Esophagus muscularis mucosa (tissue), 4 donors: ENCODE measurements at regions not wholly inside any gene's neighbourhood (a gene's known extent, or its start where the extent isn't known, plus 50 kb on each side); places are given as distances from the start of the nearest gene placed in this dataset.

ENCODE experiments used
- DNase-seq: peaks from one replicate; pipeline ENCODE4 v3.0.0-alpha.2; 2017; ENCODE audit errors: extremely low spot score
- H3K27ac ChIP-seq, 4 donors: fragments of 200-600 bp; sonication (generic); replicated peaks in 1 of 4; 1 replicate in 3 of 4; 2 replicates in 1 of 4; pipeline ENCODE4 v1.5.1; 2016 to 2019; ENCODE audit warnings: mild to moderate bottlenecking in 1 of 4
- H3K27me3 ChIP-seq, 4 donors: fragments of 200-600 bp; sonication (generic); one replicate each; pipeline versions ENCODE4 v1.5.1 to v1.6.0; 2016 to 2019
- H3K36me3 ChIP-seq, 4 donors: fragments of 200-600 bp; sonication (generic); one replicate each; pipeline ENCODE4 v1.5.1; 2016 to 2019
- H3K4me1 ChIP-seq, 4 donors: fragments of 200-600 bp; sonication (generic); one replicate each; pipeline ENCODE4 v1.5.1; 2016 to 2019
- H3K4me3 ChIP-seq, 4 donors: fragments of 200-600 bp; sonication (generic); 1 replicate in 2 of 4; 2 replicates in 2 of 4; pipeline ENCODE4 v1.5.1; 2016 to 2019; ENCODE audit warnings: mild to moderate bottlenecking in 4 of 4, moderate library complexity in 1 of 4
- H3K9me3 ChIP-seq, 4 donors: fragments of 200-600 bp; sonication (generic); 1 replicate in 3 of 4; 2 replicates in 1 of 4; pipeline ENCODE4 v1.5.1; 2016 to 2019
- CTCF ChIP-seq, 3 experiments: fragments of 200-600 bp in 2 of 3; fragments of 450-650 bp in 1 of 3; sonication (generic) in 2 of 3; IDR thresholded peaks; one replicate each; pipeline ENCODE4 v1.5.1; 2017 to 2019; ENCODE audit warnings: antibody characterized with exemption in 3 of 3, mild to moderate bottlenecking in 2 of 3, moderate library complexity in 1 of 3
- EP300 ChIP-seq: sonication (generic); formaldehyde crosslinking; IDR thresholded peaks from one replicate; pipeline ENCODE4 v1.6.1; 2017; ENCODE audit warnings: antibody characterized with exemption
- POLR2A ChIP-seq: fragments of 450-650 bp; IDR thresholded peaks from one replicate; pipeline ENCODE4 v1.6.1; 2017; ENCODE audit warnings: antibody characterized with exemption, moderate library complexity, mild to moderate bottlenecking, low read depth
- POLR2AphosphoS5 ChIP-seq, 2 donors: sonication (generic); formaldehyde crosslinking; IDR thresholded peaks; one replicate each; pipeline ENCODE4 v1.6.1; 2017; ENCODE audit warnings: antibody characterized with exemption in 2 of 2
- WGBS: methylation state at CpG from one replicate; pipeline ENCODE4 v1.1.5; 2018; 5-methylcytosine and 5-hydroxymethylcytosine counted together
- intact Hi-C: fragments of 100-400 bp; cut with DNase I; formaldehyde crosslinking; loops from one replicate; pipeline ENCODE4 v1.15.1; 2023

- no peak overlapping the region for H3K27ac ChIP-seq
- DNase-seq = no peak
- no peak overlapping the region for H3K4me3 ChIP-seq
- TF ChIP-seq CTCF (IDR thresholded peaks at IDR 0.05) (no peak), EP300 (no peak), POLR2AphosphoS5 (IDR thresholded peaks at IDR 0.05) (no peak), POLR2A (no peak)
- H3K27me3 ChIP-seq = no peaks in the 10 kb centered on the region
- 77% methylated on average over 7 of the region's 7 CpGs for WGBS
- intact Hi-C loops = no loop called here
- no peaks in the 10 kb centered on the region for H3K9me3 ChIP-seq
- no peaks in the 10 kb centered on the region for H3K36me3 ChIP-seq
- no peaks in the 10 kb centered on the region for H3K4me1 ChIP-seq
Observed at GRCh38 chr18:41069167-41069566, 885.9 kb upstream of the PIK3C3 start.

- intact Hi-C loops = no loop called here
- Histone ChIP-seq H3K9me3 (no peaks in the 10 kb centered on the region), H3K4me1 (no peaks in the 10 kb centered on the region), H3K27ac (no peak overlapping the region), H3K27me3 (no peaks in the 10 kb centered on the region), H3K4me3 (no peak overlapping the region), H3K36me3 (no peaks in the 10 kb centered on the region)
- TF ChIP-seq POLR2A (no peak), POLR2AphosphoS5 (IDR thresholded peaks at IDR 0.05) (no peak), CTCF (IDR thresholded peaks at IDR 0.05) (no peak), EP300 (no peak)
- no peak for DNase-seq
- WGBS = 50% methylated on average over 1 of the region's 1 CpG
Observed at GRCh38 chr18:41064916-41065315, 890.1 kb upstream of the PIK3C3 start.

GRCh38 chr18:41060967-41061366 is 894.1 kb upstream of the PIK3C3 start:
- TF ChIP-seq POLR2A = no peak
- TF ChIP-seq EP300 = no peak
- no peak for TF ChIP-seq POLR2AphosphoS5 (IDR thresholded peaks at IDR 0.05)
- no peak for TF ChIP-seq CTCF (IDR thresholded peaks at IDR 0.05)
- Histone ChIP-seq H3K4me3 (no peak overlapping the region), H3K27me3 (no peaks in the 10 kb centered on the region), H3K36me3 (no peaks in the 10 kb centered on the region), H3K4me1 (no peaks in the 10 kb centered on the region), H3K9me3 (no peaks in the 10 kb centered on the region), H3K27ac (no peak overlapping the region)
- DNase-seq = no peak
- 77% methylated on average over 2 of the region's 2 CpGs for WGBS
- intact Hi-C loops = no loop called here

- no peaks in the 10 kb centered on the region for H3K4me1 ChIP-seq
- intact Hi-C loops = no loop called here
- WGBS = 90% methylated on average over 1 of the region's 1 CpG
Observed at GRCh38 chr18:41059126-41059415, 896.0 kb upstream of the PIK3C3 start.

More at GRCh38 chr18:41059126-41059415, 896.0 kb upstream of the PIK3C3 start:
- DNase-seq = no peak
- no peak overlapping the region for H3K4me3 ChIP-seq
- no peaks in the 10 kb centered on the region for H3K27me3 ChIP-seq
- TF ChIP-seq EP300 = no peak
- TF ChIP-seq CTCF (IDR thresholded peaks at IDR 0.05) = no peak
- no peak for TF ChIP-seq POLR2A
- TF ChIP-seq POLR2AphosphoS5 (IDR thresholded peaks at IDR 0.05) = no peak
- no peak overlapping the region for H3K27ac ChIP-seq
- no peaks in the 10 kb centered on the region for H3K9me3 ChIP-seq
- H3K36me3 ChIP-seq = no peaks in the 10 kb centered on the region
